ENCODE measurements at regions not wholly inside any gene's neighbourhood (a gene's known extent, or its start where the extent isn't known, plus 50 kb on each side); places are given as distances from the start of the nearest gene placed in this dataset.

DNA sequence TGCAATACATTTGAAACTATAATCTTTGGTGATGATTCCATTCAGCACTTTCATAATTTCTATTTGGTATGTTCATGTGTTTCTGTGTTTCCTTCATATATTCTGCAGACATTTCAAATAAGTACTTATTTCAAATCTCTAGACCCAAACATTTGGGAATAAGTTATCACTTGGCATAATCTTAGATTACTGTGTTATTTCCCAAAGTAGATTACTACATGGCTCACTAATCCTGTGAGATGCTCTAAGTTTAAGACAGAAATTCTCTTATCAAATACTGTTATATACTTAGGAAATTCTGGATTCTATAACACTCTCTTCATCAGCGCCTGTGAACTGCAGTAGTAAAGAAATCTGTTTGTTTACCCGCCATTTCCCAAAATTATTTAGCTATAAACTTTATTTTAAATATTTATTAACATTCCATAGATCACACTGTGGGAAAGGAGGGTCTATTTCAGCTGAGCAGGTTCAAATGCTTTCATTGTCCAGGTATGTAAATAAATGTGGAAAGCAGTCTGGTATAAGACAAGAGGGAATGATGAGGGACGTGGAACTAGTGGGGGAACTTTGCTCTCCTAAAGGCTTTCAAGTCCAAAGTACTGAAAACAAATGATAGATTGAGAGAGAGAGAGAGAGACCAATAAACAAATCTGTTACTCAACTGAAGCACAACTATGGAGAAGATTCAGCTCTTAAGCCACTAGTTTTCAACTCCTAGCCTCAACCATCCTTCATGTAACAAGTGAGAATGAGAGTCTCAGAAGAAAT is 61.8 kb upstream of the TOM1L1 start:
- Mint-ChIP-seq H3K36me3 (ENCODE audit: low read depth) (no peaks in the 10 kb centered on the region), H3K27me3 (peaks cover 3% of the 10 kb centered on the region), H3K27ac (no peak overlapping the region), H3K9me3 (no peaks in the 10 kb centered on the region), H3K4me1 (no peaks in the 10 kb centered on the region), H3K4me3 (no peak overlapping the region)
- ChIA-PET CTCF (no interaction called here), POLR2A (no interaction called here)
- no peak for DNase-seq

DNA sequence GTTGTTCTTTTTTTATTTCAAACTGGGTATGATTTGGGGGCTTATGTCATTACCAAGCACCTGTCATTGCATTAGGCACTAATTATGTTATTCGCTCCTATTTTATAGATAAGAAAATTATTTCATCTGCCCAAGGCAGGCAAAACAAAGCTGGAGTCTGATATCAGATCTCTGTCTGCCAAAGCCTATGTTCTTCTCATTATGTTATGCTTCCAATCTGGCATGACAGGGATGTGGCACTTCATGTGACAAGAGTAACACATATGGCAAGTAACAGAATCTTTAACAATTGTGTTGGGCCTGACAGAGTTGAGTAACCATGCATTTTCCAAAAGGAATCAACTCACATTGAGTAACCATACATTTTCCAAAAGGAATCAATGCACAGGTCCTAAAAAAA is 61.2 kb upstream of the TOM1L1 start:
- ChIA-PET CTCF (no interaction called here), POLR2A (no interaction called here)
- Mint-ChIP-seq H3K27me3 (peaks cover 3% of the 10 kb centered on the region), H3K36me3 (ENCODE audit: low read depth) (no peaks in the 10 kb centered on the region), H3K4me1 (no peaks in the 10 kb centered on the region), H3K9me3 (no peaks in the 10 kb centered on the region), H3K27ac (no peak overlapping the region), H3K4me3 (no peak overlapping the region)
- no peak for DNase-seq

- no peaks in the 10 kb centered on the region for H3K4me1 Mint-ChIP-seq
- ChIA-PET POLR2A (no interaction called here), CTCF (no interaction called here)
- no peak overlapping the region for H3K4me3 Mint-ChIP-seq
- H3K27me3 Mint-ChIP-seq: peaks cover 3% of the 10 kb centered on the region
- H3K36me3 Mint-ChIP-seq (ENCODE audit: low read depth): no peaks in the 10 kb centered on the region
- no peak for DNase-seq
- H3K27ac Mint-ChIP-seq: no peak overlapping the region
- no peaks in the 10 kb centered on the region for H3K9me3 Mint-ChIP-seq
Observed at GRCh38 chr17:54840885-54841591, 59.6 kb upstream of the TOM1L1 start.

GRCh38 chr17:54841656-54842055 is 59.0 kb upstream of the TOM1L1 start:
- CTCF ChIA-PET: no interaction called here
- no peak overlapping the region for H3K4me3 Mint-ChIP-seq
- H3K27ac Mint-ChIP-seq: no peak overlapping the region

GRCh38 chr17:54844233-54844632 is 56.4 kb upstream of the TOM1L1 start:
- H3K4me1 Mint-ChIP-seq: no peaks in the 10 kb centered on the region
- H3K27me3 Mint-ChIP-seq: peaks cover 3% of the 10 kb centered on the region
- ChIA-PET POLR2A (no interaction called here), CTCF (no interaction called here)
- no peak overlapping the region for H3K4me3 Mint-ChIP-seq
- no peak for DNase-seq
- no peaks in the 10 kb centered on the region for H3K36me3 Mint-ChIP-seq (ENCODE audit: low read depth)
- H3K27ac Mint-ChIP-seq: no peak overlapping the region
- no peaks in the 10 kb centered on the region for H3K9me3 Mint-ChIP-seq

More at GRCh38 chr17:54841656-54842055, 59.0 kb upstream of the TOM1L1 start:
- H3K27me3 Mint-ChIP-seq: peaks cover 3% of the 10 kb centered on the region
- POLR2A ChIA-PET: no interaction called here
- H3K9me3 Mint-ChIP-seq: no peaks in the 10 kb centered on the region
- no peaks in the 10 kb centered on the region for H3K36me3 Mint-ChIP-seq (ENCODE audit: low read depth)
- H3K4me1 Mint-ChIP-seq: no peaks in the 10 kb centered on the region
- DNase-seq: no peak

DNA sequence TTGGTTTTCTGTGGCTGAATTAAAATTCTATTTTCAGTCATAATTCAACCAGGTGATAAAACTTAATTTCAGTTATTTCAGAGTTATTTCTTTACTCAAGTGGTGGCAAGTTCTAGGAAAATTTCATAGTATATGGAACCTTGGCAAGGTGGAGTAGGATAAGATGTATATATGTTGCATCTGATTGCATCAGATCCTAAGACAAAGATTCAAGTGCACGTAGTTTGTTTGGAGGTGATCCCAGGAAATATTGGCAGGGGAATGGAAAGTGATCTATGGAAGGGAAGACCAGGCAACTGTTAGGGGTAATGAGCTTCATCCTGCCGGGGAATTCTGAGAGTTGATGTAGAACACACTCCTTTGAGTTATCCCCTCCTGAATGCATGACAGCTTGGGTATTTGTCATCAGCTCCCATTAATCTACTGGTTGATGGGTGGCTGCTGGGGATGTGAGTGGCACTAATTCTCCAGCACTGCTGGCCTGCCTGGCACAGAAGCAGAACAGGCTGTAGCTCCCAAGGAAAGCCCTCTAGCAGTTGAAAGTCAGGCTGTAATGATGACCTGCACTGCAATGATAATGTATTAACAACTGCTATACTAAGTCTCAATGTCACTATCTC is 52.2 kb upstream of the TOM1L1 start:
- no peaks in the 10 kb centered on the region for H3K9me3 Mint-ChIP-seq
- H3K36me3 Mint-ChIP-seq (ENCODE audit: low read depth): no peaks in the 10 kb centered on the region
- peaks cover 3% of the 10 kb centered on the region for H3K27me3 Mint-ChIP-seq
- H3K4me3 Mint-ChIP-seq: no peak overlapping the region
- no peak overlapping the region for H3K27ac Mint-ChIP-seq
- no peak for DNase-seq
- ChIA-PET POLR2A (no interaction called here), CTCF (no interaction called here)
- no peaks in the 10 kb centered on the region for H3K4me1 Mint-ChIP-seq

- Mint-ChIP-seq H3K27ac (no peak overlapping the region), H3K9me3 (no peaks in the 10 kb centered on the region), H3K36me3 (ENCODE audit: low read depth) (no peaks in the 10 kb centered on the region), H3K4me3 (no peak overlapping the region), H3K27me3 (peaks cover 3% of the 10 kb centered on the region), H3K4me1 (no peaks in the 10 kb centered on the region)
- ChIA-PET POLR2A (no interaction called here), CTCF (no interaction called here)
- DNase-seq: no peak
Observed at GRCh38 chr17:54849660-54850059, 51.0 kb upstream of the TOM1L1 start.

All from activated CD4-positive, alpha-beta memory T cell treated with anti-CD3 and anti-CD28 coated beads, Interleukin-2, amount 10 ng/mL, durations not matched to agents 7 days and 5 days (primary cell).